Endothelial cell (in vitro differentiated cells): ENCODE measurements at regions not wholly inside any gene's neighbourhood (a gene's known extent, or its start where the extent isn't known, plus 50 kb on each side); places are given as distances from the start of the nearest gene placed in this dataset.
A peak's percentile ranks its signal among the peaks of the same experiment; 100 is the strongest.

Experiments
- DNase-seq: peaks from one replicate; pipeline ENCODE4 v3.0.0; 2021; ENCODE audit warnings: low spot score
- H3K27ac Mint-ChIP-seq: one replicate; pipeline ENCODE4 v1.8.0; 2021; ENCODE audit warnings: mixed read lengths, inconsistent platforms; ENCODE audit not compliant: unreplicated experiment
- H3K27me3 Mint-ChIP-seq: one replicate; pipeline ENCODE4 v1.8.0; 2021; ENCODE audit warnings: mild to moderate bottlenecking, moderate library complexity, mixed read lengths, inconsistent platforms; ENCODE audit not compliant: unreplicated experiment
- H3K36me3 Mint-ChIP-seq: one replicate; pipeline ENCODE4 v1.8.0; 2021; ENCODE audit warnings: mild to moderate bottlenecking, low read depth, mixed read lengths, inconsistent platforms; ENCODE audit not compliant: unreplicated experiment
- H3K4me1 Mint-ChIP-seq: one replicate; pipeline ENCODE4 v1.8.0; 2021; ENCODE audit warnings: mild to moderate bottlenecking, mixed read lengths, inconsistent platforms; ENCODE audit not compliant: unreplicated experiment
- H3K4me3 Mint-ChIP-seq: one replicate; pipeline ENCODE4 v1.8.0; 2021; ENCODE audit warnings: mild to moderate bottlenecking, mixed read lengths, inconsistent platforms; ENCODE audit not compliant: unreplicated experiment
- H3K9me3 Mint-ChIP-seq: one replicate; pipeline ENCODE4 v1.8.0; 2021; ENCODE audit warnings: mixed read lengths, inconsistent platforms; ENCODE audit not compliant: unreplicated experiment
- TF ChIP-seq, protein P1 (sequence below): fragments of 200-600 bp; sonication (generic); IDR thresholded peaks from one replicate; pipeline ENCODE4 v1.5.0; 2021; ENCODE audit warnings: antibody characterized with exemption; ENCODE audit not compliant: unreplicated experiment

DNA sequence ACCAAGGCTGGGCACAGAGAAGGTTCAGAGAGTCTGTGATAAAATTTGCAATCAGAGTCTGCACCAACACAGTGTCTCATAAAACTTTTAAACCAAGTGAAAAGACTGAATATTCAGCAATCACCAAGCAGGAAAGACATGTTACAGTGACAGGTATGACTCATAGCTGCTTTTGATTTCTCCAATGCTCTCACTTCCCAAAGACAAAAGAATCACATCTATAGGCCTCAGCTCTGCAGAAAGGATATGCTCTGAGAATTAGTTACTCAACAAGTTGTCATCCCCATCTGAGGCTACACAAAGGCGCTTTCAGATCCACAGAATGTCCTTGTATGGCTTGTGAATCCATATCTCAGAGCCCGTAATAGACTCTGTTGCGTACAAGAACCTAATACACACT, 92.5 kb downstream of the KCNF1 start:
- Mint-ChIP-seq H3K36me3 (peaks cover 6% of the 10 kb centered on the region), H3K9me3 (no peaks in the 10 kb centered on the region), H3K4me1 (peaks cover 16% of the 10 kb centered on the region), H3K27me3 (no peaks in the 10 kb centered on the region), H3K27ac (no peak overlapping the region), H3K4me3 (no peak overlapping the region)
- DNase-seq, result no peak
- TF ChIP-seq, protein P1, sequence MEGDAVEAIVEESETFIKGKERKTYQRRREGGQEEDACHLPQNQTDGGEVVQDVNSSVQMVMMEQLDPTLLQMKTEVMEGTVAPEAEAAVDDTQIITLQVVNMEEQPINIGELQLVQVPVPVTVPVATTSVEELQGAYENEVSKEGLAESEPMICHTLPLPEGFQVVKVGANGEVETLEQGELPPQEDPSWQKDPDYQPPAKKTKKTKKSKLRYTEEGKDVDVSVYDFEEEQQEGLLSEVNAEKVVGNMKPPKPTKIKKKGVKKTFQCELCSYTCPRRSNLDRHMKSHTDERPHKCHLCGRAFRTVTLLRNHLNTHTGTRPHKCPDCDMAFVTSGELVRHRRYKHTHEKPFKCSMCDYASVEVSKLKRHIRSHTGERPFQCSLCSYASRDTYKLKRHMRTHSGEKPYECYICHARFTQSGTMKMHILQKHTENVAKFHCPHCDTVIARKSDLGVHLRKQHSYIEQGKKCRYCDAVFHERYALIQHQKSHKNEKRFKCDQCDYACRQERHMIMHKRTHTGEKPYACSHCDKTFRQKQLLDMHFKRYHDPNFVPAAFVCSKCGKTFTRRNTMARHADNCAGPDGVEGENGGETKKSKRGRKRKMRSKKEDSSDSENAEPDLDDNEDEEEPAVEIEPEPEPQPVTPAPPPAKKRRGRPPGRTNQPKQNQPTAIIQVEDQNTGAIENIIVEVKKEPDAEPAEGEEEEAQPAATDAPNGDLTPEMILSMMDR, result no peak

DNA sequence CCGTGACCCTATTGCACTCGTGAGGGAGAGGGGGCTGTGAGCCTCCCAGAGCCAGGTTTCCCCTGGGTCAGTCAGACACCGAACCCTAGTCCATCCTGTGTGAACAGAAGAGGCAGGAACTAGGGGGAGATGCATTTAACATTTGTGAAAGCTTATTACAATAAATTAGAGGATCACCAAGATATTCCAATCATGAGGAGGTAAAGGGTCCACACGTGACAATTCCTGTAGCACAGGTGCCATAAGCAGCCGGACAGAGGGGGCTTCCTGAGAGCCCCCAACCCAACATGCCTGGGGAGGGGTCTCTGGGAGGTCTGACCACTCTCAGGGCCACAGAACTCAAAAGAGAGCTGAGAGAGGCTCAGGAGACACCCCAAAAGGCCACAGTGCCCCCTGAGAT, 93.3 kb downstream of the KCNF1 start:
- Mint-ChIP-seq H3K4me1 (peaks cover 16% of the 10 kb centered on the region), H3K4me3 (no peak overlapping the region), H3K27me3 (peaks cover 2% of the 10 kb centered on the region), H3K27ac (peak overlapping the region; percentile 4), H3K9me3 (no peaks in the 10 kb centered on the region), H3K36me3 (peaks cover 6% of the 10 kb centered on the region)
- TF ChIP-seq, protein P1, result no peak
- no peak for DNase-seq

DNA sequence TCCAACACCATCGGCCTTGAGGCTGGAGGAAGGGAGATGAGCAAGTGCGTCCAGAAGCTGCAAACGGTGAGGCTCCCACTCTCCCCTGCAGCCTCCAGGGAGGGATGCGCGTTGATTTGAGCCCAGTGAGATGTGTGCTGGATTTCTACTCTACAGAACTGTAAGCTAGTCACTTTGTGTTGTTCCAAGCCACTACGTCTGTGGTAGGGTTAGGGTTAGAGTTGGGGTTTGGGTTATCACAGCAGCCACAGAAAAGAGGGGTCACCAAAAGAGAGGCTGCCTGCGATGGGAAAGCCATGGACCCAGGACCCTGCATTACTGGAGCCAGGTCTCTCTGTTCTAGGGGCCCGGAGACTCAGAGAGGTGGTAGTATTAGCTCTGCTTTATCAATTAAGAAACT, 94.5 kb downstream of the KCNF1 start:
- no peak overlapping the region for H3K4me3 Mint-ChIP-seq
- peaks cover 16% of the 10 kb centered on the region for H3K4me1 Mint-ChIP-seq
- TF ChIP-seq, protein P1, result no peak
- DNase-seq, result no peak
- H3K36me3 Mint-ChIP-seq, result peaks cover 6% of the 10 kb centered on the region
- no peaks in the 10 kb centered on the region for H3K9me3 Mint-ChIP-seq
- peaks cover 4% of the 10 kb centered on the region for H3K27me3 Mint-ChIP-seq
- no peak overlapping the region for H3K27ac Mint-ChIP-seq

DNA sequence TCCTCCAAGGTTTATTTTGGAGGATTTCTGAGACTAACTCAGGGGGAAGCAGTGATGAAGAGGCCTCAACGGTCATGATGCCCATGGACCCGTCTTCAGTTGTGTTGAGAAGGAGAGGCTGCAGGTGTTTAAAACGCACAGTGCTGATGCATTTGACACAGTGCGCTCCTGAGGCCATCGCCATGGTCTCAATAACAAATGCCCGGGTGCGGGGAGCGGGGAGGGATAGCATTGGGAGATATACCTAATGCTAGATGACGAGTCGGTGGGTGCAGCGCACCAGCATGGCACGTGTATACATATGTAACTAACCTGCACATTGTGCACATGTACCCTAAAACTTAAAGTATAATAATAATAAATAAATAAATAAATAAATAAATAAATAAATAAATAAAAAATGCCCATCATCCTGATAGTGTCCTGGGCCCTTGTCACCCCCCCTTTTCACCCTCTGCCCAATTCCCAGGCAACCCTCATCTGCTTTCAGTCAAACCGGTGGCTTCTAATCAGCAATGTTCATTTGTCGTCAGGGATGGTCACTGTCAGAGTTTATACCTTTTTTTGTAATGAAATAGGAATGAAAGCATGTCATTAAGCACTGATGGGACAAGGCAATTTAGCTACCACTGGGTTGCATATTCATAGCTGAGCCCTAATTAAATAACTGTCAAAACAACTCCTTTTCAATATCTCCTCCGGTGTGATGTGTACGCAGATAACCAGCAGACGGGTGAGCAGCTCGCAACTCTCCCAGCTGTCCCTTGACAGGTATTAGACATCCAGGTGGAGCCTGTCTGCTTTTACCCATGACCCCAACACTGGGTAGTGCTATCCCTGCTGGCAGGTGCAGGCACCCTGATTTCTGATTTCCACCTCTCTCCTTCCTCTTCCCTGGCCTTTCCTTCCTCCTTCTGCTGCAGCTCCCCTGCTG, 95.9 kb downstream of the KCNF1 start:
- H3K9me3 Mint-ChIP-seq, result no peaks in the 10 kb centered on the region
- H3K27ac Mint-ChIP-seq, result no peak overlapping the region
- H3K36me3 Mint-ChIP-seq, result no peaks in the 10 kb centered on the region
- TF ChIP-seq, protein P1, result no peak
- no peak overlapping the region for H3K4me3 Mint-ChIP-seq
- peaks cover 4% of the 10 kb centered on the region for H3K27me3 Mint-ChIP-seq
- DNase-seq, result no peak
- peaks cover 16% of the 10 kb centered on the region for H3K4me1 Mint-ChIP-seq

DNA sequence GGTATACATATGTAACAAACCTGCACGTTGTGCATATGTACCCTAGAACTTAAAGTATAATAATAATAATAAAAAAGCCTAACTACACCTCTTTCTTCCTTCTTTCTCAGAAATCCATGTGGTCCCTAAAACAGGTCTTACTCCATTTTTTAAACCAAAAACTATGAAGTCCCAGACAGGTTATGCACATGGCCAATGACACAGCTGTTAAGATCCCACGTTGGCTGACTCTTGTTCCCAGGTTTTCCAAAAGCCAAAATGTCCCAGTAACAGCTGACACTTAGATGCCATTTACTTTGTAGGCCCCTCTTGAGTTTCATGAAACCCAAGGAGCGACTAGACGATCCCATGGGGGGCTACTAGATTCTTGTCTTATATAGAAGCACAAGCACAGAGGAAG, 97.0 kb downstream of the KCNF1 start:
- Mint-ChIP-seq H3K36me3 (no peaks in the 10 kb centered on the region), H3K4me3 (no peak overlapping the region), H3K27me3 (peaks cover 5% of the 10 kb centered on the region), H3K9me3 (peaks cover 4% of the 10 kb centered on the region), H3K4me1 (peaks cover 14% of the 10 kb centered on the region), H3K27ac (no peak overlapping the region)
- no peak for DNase-seq
- TF ChIP-seq, protein P1, result no peak
